ENCODE measurements at regions not wholly inside any gene's neighbourhood (a gene's known extent, or its start where the extent isn't known, plus 50 kb on each side); places are given as distances from the start of the nearest gene placed in this dataset.

- H3K27me3 Mint-ChIP-seq: no peaks in the 10 kb centered on the region
- no peaks in the 10 kb centered on the region for H3K9me3 Mint-ChIP-seq (ENCODE audit: low read depth)
- DNase-seq (ENCODE audit: low spot score, unreplicated experiment): no peak
- H3K36me3 Mint-ChIP-seq (ENCODE audit: insufficient read depth): no peaks in the 10 kb centered on the region
- no peak overlapping the region for H3K27ac Mint-ChIP-seq
- no peak overlapping the region for H3K4me3 Mint-ChIP-seq (ENCODE audit: low read depth)
- H3K4me1 Mint-ChIP-seq (ENCODE audit: low read depth): no peaks in the 10 kb centered on the region
- no peak for TF ChIP-seq CTCF (IDR thresholded peaks at IDR 0.05; ENCODE audit: unreplicated experiment)
Observed at GRCh38 chr2:144201126-144201525, 318.8 kb downstream of the ZEB2 start.

DNA sequence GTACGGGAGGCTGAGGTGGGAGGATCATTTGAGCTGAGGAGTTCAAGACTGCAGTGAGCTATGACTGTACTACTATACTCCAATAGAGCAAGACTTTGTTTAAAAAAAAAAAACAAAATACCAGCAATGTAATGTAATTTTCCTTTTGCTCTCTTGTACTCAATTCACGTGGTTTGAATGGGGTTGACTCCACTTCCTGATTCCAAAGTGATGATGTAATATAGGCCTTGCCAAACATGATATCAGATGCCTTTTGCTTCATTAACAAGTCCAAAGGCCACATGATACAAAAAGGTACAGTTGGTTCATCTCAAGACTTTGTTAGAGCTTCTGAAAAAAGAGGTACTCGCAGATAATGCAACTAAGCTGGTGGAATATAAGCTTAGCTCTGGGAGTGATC, 321.8 kb downstream of the ZEB2 start:
- Mint-ChIP-seq H3K36me3 (ENCODE audit: insufficient read depth) (no peaks in the 10 kb centered on the region), H3K27me3 (no peaks in the 10 kb centered on the region), H3K4me3 (ENCODE audit: low read depth) (no peak overlapping the region), H3K9me3 (ENCODE audit: low read depth) (no peaks in the 10 kb centered on the region), H3K4me1 (ENCODE audit: low read depth) (no peaks in the 10 kb centered on the region), H3K27ac (no peak overlapping the region)
- no peak for TF ChIP-seq CTCF (IDR thresholded peaks at IDR 0.05; ENCODE audit: unreplicated experiment)
- no peak for DNase-seq (ENCODE audit: low spot score, unreplicated experiment)

GRCh38 chr2:144194326-144195071, 325.4 kb downstream of the ZEB2 start:
- no peaks in the 10 kb centered on the region for H3K36me3 Mint-ChIP-seq (ENCODE audit: insufficient read depth)
- no peak overlapping the region for H3K4me3 Mint-ChIP-seq (ENCODE audit: low read depth)
- H3K4me1 Mint-ChIP-seq (ENCODE audit: low read depth): no peaks in the 10 kb centered on the region
- no peak overlapping the region for H3K27ac Mint-ChIP-seq
- no peaks in the 10 kb centered on the region for H3K27me3 Mint-ChIP-seq
- no peak for TF ChIP-seq CTCF (IDR thresholded peaks at IDR 0.05; ENCODE audit: unreplicated experiment)
- H3K9me3 Mint-ChIP-seq (ENCODE audit: low read depth): no peaks in the 10 kb centered on the region
- DNase-seq (ENCODE audit: low spot score, unreplicated experiment): no peak

- H3K36me3 Mint-ChIP-seq (ENCODE audit: insufficient read depth): no peaks in the 10 kb centered on the region
- no peaks in the 10 kb centered on the region for H3K27me3 Mint-ChIP-seq
- TF ChIP-seq CTCF (IDR thresholded peaks at IDR 0.05; ENCODE audit: unreplicated experiment): no peak
- no peak overlapping the region for H3K4me3 Mint-ChIP-seq (ENCODE audit: low read depth)
- no peaks in the 10 kb centered on the region for H3K9me3 Mint-ChIP-seq (ENCODE audit: low read depth)
- no peak for DNase-seq (ENCODE audit: low spot score, unreplicated experiment)
- no peak overlapping the region for H3K27ac Mint-ChIP-seq
- no peaks in the 10 kb centered on the region for H3K4me1 Mint-ChIP-seq (ENCODE audit: low read depth)
Observed at GRCh38 chr2:144190908-144191605, 328.9 kb downstream of the ZEB2 start.

DNA sequence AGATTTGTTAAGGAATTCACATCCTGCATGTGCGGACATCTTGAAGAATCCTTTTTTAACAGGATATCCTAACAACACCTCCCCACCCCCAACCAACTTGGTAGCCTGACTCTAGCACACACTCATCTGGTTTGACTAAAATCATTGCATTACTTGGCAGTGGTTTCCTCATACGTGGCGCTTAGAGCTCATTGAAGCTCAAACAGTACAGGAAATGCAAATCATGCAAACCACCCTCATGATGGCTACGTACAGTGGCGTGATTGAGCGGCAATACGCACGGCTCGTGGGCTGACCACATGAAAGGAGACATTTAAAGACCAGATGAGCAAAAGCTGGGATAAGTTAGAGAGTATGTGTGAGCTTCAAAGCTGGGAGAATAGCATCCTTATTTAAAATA, 336.2 kb downstream of the ZEB2 start:
- no peaks in the 10 kb centered on the region for H3K4me1 Mint-ChIP-seq (ENCODE audit: low read depth)
- no peaks in the 10 kb centered on the region for H3K27me3 Mint-ChIP-seq
- H3K27ac Mint-ChIP-seq: no peak overlapping the region
- H3K4me3 Mint-ChIP-seq (ENCODE audit: low read depth): no peak overlapping the region
- TF ChIP-seq CTCF (IDR thresholded peaks at IDR 0.05; ENCODE audit: unreplicated experiment): no peak
- no peaks in the 10 kb centered on the region for H3K9me3 Mint-ChIP-seq (ENCODE audit: low read depth)
- no peak for DNase-seq (ENCODE audit: low spot score, unreplicated experiment)
- no peaks in the 10 kb centered on the region for H3K36me3 Mint-ChIP-seq (ENCODE audit: insufficient read depth)

All from progenitor cell of endocrine pancreas (in vitro differentiated cells).